Activated B cell treated with CpG ODN at 0.5 μM for 24 hours (primary cell): ENCODE measurements at regions not wholly inside any gene's neighbourhood (a gene's known extent, or its start where the extent isn't known, plus 50 kb on each side); places are given as distances from the start of the nearest gene placed in this dataset.
"Not testable (repeated sequence)": the region's sequence is repeated elsewhere in the genome, so short reads cannot be mapped to it uniquely, and the experiment has no call there.

Source experiments
- ATAC-seq: fragments of 200-7000 bp; cut with Tn5 transposase; one replicate; pipeline ENCODE4 v1.10.0; 2021; ENCODE audit warnings: low read depth, mild to moderate bottlenecking, moderate library complexity
- CTCF ChIA-PET: fragments of 350-600 bp; sonication (Branson Sonifier 250); formaldehyde crosslinking; loops from one replicate; lab custom pipeline; 2021; ENCODE audit warnings: antibody characterized with exemption; lab: Charles Lee
- POLR2A ChIA-PET: fragments of 350-600 bp; sonication (Branson Sonifier 250); formaldehyde crosslinking; loops from one replicate; lab custom pipeline; 2021; ENCODE audit warnings: antibody characterized with exemption; lab: Charles Lee
- DNase-seq: peaks from one replicate; pipeline ENCODE4 v3.0.0; 2022
- H3K27ac Mint-ChIP-seq: one replicate; pipeline ENCODE4 v1.8.0; 2020; ENCODE audit warnings: mixed read lengths
- H3K27me3 Mint-ChIP-seq: one replicate; pipeline ENCODE4 v1.8.0; 2021; ENCODE audit warnings: mixed read lengths
- H3K36me3 Mint-ChIP-seq: one replicate; pipeline ENCODE4 v1.8.0; 2021; ENCODE audit warnings: low read depth, mixed read lengths
- H3K4me1 Mint-ChIP-seq: one replicate; pipeline ENCODE4 v1.8.0; 2021; ENCODE audit warnings: mixed read lengths
- H3K4me3 Mint-ChIP-seq: one replicate; pipeline ENCODE4 v1.8.0; 2020; ENCODE audit warnings: mild to moderate bottlenecking, mixed read lengths
- H3K9me3 Mint-ChIP-seq: one replicate; pipeline ENCODE4 v1.8.0; 2020; ENCODE audit warnings: mixed read lengths
- CTCF ChIP-seq: fragments of 200-600 bp; IDR thresholded peaks from one replicate; pipeline ENCODE4 v1.8.0; 2022; ENCODE audit warnings: antibody characterized with exemption, mild to moderate bottlenecking
- intact Hi-C: fragments of 100-400 bp; cut with micrococcal nuclease; formaldehyde crosslinking; loops from one replicate; pipeline ENCODE4 v1.15.1; 2024

DNA sequence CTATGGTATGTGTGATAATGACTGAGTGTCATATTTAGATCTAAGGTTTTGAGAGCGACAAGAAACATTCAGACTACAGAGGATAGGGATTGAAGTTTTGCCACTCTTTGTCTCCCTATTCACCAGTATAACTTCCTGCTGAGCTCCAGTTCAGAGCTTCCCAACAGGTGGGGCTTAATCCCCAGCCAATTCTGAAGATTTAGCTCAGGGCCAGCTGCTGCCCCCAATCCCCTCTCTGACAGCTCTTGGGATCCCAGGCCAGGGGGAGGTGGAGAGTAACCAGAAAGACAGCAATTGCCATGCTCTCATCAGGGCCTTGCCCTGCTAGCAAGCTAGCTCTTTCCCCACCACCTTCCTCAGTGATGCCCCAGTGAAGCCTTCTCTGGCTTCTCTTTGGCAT is 57.8 kb downstream of the TRIL start:
- Mint-ChIP-seq H3K9me3 (no peaks in the 10 kb centered on the region), H3K36me3 (no peaks in the 10 kb centered on the region), H3K27me3 (peaks cover 15% of the 10 kb centered on the region), H3K4me1 (no peaks in the 10 kb centered on the region), H3K27ac (no peak overlapping the region), H3K4me3 (no peak overlapping the region)
- POLR2A ChIA-PET: no interaction called here
- DNase-seq: no peak
- ATAC-seq: no peak
- TF ChIP-seq CTCF: no peak
- intact Hi-C loops: no loop called here
- CTCF ChIA-PET: interaction anchor here (1.0 kb wide), 1 partner anchor 21 kb away, joined by 3 read pairs; no protein-coding TSS in a partner anchor

DNA sequence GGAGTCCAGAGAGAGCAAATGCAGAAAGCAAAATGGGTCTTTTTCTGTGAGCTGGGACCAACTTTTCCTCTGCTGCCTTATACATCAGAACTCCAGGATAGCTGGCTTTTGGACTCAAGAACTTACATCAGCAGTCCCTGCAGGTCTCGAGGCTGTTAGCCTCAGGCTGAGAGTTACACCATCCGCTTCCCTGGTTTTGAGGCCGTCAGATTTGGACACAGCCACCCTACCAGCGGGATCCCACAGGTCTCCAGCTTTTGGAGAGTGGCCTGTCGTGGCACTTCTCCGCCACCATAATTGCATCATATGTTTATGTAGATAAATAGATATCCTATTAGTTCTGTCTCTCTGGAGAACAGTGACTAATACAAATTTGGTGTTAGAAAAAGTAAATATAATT is 64.2 kb downstream of the TRIL start:
- Mint-ChIP-seq H3K27ac (no peak overlapping the region), H3K4me1 (peaks cover 5% of the 10 kb centered on the region), H3K36me3 (no peaks in the 10 kb centered on the region), H3K4me3 (no peak overlapping the region), H3K27me3 (peaks cover 4% of the 10 kb centered on the region), H3K9me3 (no peaks in the 10 kb centered on the region)
- ChIA-PET CTCF (no interaction called here), POLR2A (no interaction called here)
- no peak for DNase-seq
- ATAC-seq: no peak
- intact Hi-C loops: no loop called here
- no peak for TF ChIP-seq CTCF

DNA sequence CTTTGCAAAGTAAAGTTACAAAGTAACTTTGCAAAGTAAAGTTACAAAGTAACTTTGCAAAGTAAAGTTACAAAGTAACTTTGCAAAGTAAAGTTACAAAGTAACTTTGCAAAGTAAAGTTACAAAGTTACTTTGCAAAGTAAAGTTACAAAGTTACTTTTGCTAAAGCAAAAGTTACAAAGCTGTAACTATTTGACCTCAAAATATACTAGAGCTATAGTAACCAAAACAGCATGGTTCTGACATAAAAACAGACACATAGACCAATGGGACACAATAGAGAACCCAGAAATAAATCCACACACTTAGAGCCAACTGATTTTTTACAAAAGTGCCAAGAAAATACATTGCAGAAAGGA is 66.3 kb downstream of the TRIL start:
- H3K27me3 Mint-ChIP-seq, H3K4me3 Mint-ChIP-seq, CTCF ChIA-PET, H3K36me3 Mint-ChIP-seq, ATAC-seq, H3K4me1 Mint-ChIP-seq, H3K9me3 Mint-ChIP-seq, H3K27ac Mint-ChIP-seq, POLR2A ChIA-PET, DNase-seq, intact Hi-C loops: not testable (repeated sequence)

DNA sequence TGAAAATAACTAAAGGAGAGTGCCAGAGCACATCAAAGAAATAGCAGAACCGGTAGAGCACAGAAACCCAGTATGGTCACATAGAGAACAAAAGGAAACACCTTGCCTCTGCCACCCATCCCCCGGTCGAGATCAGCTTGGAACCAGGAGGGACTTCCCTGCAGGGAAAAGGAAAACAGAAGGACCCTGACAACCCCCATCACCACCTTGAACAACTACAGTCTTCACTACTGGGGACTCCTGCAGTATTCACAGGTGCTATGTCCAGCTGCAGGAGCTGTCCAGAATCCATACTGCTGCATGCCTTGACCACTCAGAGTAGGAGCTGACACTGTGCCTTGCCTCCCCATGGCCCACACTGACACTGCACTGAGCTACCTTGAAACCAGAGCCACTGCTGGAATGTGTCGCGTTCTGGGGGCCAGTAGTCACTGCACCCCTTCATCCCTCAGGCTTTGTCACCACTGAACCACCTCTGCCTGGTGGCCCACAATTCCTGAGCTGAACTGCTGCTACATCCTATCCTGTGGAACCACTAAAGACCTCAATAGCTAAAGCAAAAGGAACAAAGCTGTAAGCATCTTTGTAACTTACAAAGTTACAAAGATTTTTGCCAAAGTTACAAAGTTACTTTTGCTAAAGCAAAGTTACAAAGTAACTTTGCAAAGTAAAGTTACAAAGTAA is 66.8 kb downstream of the TRIL start:
- TF ChIP-seq CTCF: no peak
- no peak for ATAC-seq
- ChIA-PET POLR2A (no interaction called here), CTCF (no interaction called here)
- no peak overlapping the region for H3K4me3 Mint-ChIP-seq
- intact Hi-C loops: no loop called here
- peaks cover 5% of the 10 kb centered on the region for H3K4me1 Mint-ChIP-seq
- no peaks in the 10 kb centered on the region for H3K36me3 Mint-ChIP-seq
- peaks cover 4% of the 10 kb centered on the region for H3K27me3 Mint-ChIP-seq
- H3K27ac Mint-ChIP-seq: no peak overlapping the region
- no peak for DNase-seq
- no peaks in the 10 kb centered on the region for H3K9me3 Mint-ChIP-seq

DNA sequence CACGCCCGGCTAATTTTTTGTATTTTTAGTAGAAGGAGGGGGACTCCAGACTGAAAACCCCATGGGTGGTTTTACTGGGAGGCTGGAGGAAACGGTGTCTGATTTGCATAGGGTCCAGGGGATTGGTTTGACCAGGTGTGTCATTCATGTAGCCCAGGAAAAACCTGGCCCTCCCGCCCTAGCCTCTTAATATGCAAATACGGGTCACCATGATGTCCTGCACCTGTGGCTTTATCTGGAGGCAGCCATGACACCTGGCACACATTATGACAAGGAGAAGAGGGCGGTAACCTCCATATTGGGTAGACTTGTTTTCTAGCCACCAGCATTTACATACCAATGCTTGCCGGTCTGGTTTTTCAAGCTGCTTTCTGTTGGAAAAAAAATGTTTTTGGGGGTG is 68.0 kb downstream of the TRIL start:
- Mint-ChIP-seq H3K27me3 (peaks cover 9% of the 10 kb centered on the region), H3K27ac (no peak overlapping the region), H3K9me3 (no peaks in the 10 kb centered on the region), H3K36me3 (no peaks in the 10 kb centered on the region), H3K4me3 (no peak overlapping the region), H3K4me1 (peaks cover 5% of the 10 kb centered on the region)
- no peak for TF ChIP-seq CTCF
- POLR2A ChIA-PET: no interaction called here
- CTCF ChIA-PET: no interaction called here
- intact Hi-C loops: no loop called here
- no peak for DNase-seq
- peak; percentile 52 for ATAC-seq

DNA sequence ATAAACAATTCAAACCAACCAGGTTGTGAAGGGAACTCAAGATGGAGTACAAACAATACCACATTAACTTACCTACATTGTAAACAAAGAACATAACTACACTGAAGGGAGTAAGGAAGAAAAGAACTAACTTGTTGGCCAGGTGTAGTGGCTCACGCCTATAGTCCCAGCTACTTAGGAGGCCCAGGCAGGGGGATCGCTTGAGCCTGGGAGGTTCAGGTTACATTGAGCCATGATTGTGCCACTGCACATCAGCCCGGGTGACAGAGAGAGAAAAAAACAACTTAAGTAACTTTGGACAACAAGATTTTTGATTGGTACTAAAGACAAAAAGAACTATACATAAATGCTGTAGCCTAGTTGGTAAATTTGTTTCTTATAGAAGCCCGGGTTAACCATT is 68.8 kb downstream of the TRIL start:
- H3K27ac Mint-ChIP-seq: no peak overlapping the region
- no peaks in the 10 kb centered on the region for H3K36me3 Mint-ChIP-seq
- H3K27me3 Mint-ChIP-seq: peaks cover 12% of the 10 kb centered on the region
- DNase-seq (no peak), ATAC-seq (no peak)
- intact Hi-C loops: no loop called here
- H3K4me3 Mint-ChIP-seq: no peak overlapping the region
- CTCF ChIA-PET: no interaction called here
- POLR2A ChIA-PET: no interaction called here
- no peaks in the 10 kb centered on the region for H3K9me3 Mint-ChIP-seq
- no peak for TF ChIP-seq CTCF
- peaks cover 5% of the 10 kb centered on the region for H3K4me1 Mint-ChIP-seq
